SKM-1 treated with dmso at 0.1 percent for 144 hours (cell line): ENCODE measurements at regions not wholly inside any gene's neighbourhood (a gene's known extent, or its start where the extent isn't known, plus 50 kb on each side); places are given as distances from the start of the nearest gene placed in this dataset.

Experiments
- DNase-seq: peaks from one replicate; lab custom pipeline; 2025; ENCODE audit not compliant: unreplicated experiment; lab: John Stamatoyannopoulos, UW

DNA sequence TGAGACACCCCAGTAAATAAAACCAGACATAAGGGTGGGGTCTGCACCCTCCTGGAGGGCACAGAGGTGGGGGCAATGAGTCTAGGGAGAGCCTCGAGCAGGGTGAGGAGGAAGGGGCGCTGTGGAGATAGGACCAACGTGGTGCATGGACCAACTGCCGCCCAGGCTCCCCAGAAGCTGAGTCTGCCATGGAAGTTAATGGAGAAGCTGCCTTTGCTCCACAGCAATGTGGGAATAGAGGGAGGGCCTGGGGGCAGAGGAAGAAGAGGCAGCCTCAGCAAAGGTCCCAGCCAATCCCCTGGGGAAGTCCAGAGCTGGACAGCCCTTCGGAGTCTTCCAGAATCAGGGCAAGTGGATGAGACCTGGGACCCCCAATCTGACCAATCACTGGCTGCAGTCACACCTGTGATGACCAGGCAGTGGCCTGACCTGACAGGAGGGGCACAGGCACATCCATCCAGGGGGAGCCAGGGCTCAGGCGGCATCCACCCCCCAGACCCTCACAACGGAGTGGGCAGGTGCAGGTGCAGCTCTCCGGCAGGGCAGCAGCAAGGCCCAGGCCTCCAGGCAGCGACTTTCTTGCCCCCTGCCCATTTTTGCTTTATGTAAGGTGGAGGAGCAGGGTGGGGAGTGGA is 242.2 kb upstream of the PPP2R2D start:
- no peak for DNase-seq

DNA sequence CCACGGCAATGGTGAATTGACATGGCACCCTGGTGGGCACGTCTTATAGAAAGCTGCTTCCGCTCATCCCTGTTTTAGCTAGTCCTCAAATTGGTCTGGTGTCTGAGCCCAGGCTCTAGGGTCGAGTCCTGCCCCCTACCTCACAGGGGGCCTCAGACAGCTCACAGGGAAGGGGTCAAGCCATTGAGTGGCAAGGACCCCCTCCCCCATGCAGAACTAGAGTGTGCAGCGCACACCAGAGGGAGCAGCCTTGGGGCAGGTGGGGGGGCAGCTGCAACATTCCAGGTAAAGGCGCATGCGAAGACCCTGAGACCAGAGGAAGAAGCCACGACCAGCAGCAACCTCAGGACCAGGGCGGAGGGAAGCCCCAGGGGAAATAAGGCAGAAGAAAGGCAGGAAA is 240.4 kb upstream of the PPP2R2D start:
- no peak for DNase-seq

DNA sequence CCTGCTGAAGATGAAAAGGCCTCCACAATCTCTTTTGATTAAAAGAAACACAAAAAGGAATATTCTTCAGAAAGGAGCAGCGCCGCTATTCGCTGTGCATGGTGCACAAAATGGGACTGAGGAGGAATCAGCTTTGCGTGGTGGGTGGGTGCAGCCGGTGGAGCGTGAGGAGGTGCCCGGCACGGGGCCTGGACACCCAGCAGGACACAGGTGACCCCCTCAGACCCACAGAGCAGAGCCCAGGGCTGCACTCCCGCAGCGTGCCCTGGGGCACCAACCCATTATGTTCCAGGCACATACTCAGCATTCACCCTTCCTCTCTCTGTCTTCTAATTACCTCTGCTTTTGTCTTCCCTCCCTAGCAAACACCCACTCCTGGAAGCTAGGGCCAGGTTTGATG is 238.0 kb upstream of the PPP2R2D start:
- DNase-seq: no peak

DNA sequence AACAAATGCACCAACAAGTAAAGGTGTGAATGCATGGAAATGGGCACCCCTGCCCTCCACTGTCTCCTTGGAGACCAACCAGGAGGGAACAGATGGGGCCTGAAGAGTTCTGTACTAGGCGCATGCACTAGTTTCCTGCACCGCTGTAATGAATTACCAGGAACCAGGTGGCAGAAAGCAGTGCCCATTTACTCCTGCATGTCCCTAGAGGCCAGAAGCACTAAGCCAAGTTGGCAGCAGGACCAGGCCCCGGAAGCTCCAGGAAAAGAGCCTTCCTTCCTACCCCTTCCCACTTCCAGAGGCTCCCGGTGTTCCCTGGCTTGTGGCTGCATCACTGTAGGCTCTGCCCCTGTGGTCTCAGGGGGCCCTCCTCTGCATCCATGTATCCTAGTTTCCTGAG is 237.5 kb upstream of the PPP2R2D start:
- no peak for DNase-seq

DNA sequence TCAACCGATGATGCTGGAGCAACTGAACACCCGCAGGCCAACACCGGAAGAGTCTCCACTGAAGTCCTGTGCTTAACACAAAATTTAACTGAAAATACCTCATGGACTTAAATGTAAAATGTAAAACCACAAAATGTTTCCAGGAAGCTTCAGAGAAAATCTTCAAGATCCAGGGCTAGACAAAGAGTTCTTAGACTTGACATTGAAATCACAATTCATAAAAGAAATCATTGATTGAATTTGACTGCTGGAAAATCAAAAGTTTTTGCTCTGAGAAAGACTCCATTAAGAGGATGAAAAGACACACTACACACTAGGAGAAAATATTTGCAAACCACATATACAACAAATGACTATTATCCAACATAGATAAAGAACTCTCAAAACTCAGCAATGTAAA is 234.7 kb upstream of the PPP2R2D start:
- DNase-seq: no peak

DNA sequence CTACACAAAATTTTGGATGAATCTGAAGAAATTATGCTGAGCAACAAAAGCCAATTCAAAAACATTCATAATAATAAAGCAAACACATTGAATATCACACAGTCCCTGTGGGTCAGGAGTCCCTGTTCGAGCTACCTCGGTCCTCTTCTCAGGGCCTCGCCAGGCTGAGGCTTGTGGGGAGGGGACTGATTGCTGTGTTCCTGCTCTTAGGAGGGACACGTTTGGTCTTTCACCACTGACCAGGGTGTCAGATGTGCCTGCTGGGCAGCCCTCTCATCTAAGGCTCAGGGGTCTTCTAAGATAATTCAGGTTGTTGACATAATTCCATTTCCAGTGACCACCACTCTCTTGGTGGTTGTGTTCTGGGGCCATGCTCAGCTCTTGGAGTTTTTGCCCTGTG is 233.8 kb upstream of the PPP2R2D start:
- DNase-seq: no peak

DNA sequence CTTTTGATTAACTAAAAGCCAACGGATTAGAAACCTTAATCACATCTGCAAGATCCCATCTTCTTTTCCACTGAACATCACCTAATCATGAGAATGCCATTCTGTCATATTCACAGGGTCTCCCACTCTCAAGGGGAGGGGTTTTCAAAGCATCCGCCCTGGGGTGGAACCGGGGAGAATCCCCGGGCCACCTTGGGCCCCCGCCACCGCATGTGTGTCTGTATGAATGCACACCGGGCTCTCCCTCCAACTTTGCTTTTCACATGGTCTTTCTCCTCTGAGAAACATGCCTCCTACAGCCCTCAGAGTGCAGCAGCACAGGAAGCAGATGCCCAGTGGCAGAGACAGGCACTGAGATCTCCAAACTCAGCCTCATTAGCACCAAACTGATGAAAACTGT is 233.2 kb upstream of the PPP2R2D start:
- no peak for DNase-seq

DNA sequence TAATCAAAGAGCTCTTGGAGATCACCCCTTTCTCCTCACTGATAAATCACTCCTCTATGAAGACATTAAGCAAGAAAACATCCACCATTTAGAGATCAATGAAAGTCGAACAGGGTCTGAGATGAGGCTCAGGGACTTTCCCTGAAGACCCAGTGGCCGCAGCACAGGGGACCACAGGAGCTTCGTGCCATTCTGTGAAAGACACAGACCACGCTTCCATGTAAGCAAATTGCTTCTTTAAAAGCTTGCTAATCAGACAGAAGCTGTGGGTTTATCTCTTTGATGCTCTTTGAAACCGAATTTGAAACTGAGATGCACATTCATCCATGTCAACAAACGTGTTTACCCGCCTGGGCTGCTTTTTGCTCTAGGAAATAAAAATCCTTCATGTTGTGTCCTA is 231.9 kb upstream of the PPP2R2D start:
- DNase-seq: no peak

DNA sequence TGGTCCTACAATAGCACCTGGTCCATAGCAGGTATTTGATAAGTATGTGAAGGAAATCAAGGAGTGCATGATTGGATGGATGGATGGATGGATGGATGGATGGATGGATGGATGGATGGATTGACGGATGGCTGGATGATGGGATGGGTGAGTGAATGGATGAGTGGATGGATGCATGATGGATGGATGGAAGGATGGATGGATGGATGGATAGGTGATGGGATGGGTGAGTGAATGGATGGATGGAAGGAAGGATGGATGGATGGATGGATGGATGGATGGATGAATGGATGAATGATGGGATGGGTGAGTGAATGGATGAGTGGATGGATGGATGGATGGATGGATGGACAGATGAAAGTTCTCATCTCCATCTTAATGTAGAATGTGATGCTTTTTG is 231.0 kb upstream of the PPP2R2D start:
- DNase-seq: no peak

DNA sequence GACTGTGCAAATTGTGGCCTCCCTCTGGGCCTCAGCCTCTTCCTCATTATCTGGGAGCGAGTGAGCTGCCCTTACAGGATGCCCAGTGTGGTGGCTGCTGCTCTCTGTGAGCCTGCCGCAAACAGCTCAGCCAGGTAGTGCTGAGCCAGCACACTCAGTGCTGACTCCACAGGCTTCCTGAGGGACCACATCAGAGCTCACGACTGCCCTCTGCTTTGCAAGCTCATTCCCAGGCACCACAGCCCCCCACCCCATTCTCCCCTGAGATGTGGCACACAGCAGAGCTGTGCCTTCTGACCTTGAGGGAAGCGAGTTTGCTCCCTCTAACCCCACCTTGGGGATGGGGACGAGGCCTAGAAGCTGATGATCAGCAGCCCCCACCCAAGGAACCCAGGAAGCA is 230.5 kb upstream of the PPP2R2D start:
- DNase-seq: no peak

DNA sequence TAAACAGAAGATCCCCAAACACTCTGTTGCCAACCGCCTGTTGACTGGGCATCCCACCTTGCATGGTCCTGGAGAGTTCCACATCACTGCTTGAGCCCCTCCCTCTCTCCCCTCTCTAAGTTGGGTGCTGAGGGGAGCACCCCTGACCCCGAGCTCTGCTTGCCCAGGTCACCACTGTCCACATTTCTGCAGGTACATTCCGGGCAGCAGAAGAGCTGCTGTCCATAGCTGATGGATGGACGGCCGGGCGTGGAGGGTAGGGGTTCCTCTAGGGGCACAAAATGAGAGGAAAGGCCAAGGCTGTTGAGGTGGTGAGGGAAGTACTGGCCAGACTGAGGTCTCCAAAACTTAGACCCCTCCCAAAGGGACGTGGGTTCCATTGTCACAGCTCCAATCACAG is 227.4 kb upstream of the PPP2R2D start:
- no peak for DNase-seq

DNA sequence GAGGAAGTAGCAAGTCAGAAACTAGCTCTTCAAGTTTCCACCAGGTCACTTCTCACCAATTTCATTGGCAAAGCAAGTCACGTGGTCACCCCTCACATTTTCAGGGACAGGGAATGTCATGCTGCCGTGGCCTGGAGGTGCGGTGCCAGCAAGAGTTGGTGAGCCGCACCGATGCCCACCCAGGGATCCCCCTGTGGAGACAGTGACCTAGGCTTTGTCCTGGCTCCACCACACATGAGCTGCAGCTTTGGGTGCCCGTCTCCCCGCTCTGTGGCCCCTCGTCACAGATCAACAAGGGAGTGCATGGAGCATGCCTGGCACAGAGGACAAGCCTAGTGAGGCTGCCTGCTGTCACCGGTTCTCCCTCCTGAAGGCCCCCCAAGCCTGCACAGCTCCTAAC is 226.7 kb upstream of the PPP2R2D start:
- DNase-seq: no peak

DNA sequence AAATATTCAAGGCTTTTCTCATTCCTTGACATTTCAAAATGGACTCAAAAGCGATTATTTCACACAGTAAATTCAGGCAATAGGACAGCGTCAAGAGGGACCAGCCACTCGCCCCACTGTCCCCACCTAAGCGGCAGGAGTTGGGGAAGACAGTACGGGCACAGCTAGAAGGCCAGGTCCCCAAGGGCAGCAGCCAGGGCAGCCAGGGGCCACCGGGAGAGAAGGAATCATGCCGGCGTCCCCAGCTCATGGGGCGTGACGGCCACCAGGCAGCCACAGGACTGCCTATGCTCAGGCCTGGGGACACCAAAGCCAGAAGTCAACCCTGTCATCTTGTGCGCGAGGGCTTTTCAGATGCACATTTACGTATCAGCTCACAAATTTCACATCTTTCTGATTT is 225.7 kb upstream of the PPP2R2D start:
- no peak for DNase-seq

DNA sequence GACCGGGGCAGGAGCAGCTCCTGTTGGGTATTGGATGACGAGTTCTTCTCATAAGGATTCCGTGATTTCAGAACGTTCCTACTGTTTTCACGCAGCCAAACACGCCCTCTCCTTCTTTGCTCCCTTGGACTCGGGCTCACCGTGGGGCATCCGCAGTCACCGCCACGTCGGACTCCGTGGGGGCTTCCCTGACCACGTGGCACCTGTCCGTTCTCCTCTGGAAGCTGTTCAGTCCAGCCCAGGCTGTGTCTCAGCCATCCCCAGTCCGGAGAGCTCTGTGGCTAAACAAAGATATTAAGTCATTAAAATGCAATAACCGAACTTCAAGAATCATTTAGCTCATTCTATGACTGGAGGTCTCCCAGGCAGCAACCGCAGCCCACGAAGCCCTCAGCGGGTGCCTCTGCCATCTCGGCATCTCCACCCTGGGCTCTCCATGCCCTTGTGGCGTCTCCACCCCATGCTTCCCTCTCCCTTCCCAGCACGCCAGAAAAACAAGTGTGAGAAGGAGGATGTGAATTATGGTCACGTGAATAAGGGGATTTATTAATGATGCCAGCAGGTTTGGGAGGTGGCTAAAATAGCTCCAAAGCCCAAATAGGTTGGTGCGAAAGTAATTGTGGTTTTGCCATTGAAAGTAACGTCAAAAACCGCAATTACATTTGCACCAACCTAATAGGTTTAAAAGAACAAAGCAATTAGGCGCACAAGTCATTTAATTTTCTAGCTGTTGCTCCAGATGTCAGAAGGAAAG is 224.6 kb upstream of the PPP2R2D start:
- no peak for DNase-seq

DNA sequence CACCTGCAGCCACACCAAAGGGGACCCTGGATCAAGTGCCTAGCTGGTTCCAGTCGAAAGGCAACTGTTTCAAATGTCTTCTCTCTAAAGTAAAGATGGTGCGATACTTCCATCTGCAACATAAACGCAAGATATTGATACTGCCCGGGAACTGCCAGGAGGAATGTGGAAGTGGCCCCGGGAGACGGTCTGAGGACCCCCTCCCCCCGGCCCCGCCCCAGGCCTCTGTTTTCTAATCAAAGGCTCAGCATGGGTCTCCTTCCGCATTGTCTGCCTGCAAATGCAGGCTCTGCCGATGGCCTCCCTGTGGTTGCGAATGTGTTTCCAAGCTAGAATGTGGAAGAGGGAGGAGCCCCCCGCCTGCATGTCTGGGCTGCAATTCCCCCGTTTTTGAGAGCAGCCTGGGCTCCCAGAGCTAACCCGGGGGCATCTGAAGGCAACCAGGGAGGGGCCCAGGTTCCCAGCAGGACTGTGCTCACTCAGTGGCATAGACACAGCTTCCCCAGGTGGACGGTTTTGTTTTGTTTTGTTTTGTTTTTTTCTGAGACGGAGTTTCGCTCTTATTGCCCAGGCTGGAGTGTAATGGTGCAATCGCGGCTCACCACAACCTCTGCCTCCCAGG is 223.9 kb upstream of the PPP2R2D start:
- DNase-seq: no peak

DNA sequence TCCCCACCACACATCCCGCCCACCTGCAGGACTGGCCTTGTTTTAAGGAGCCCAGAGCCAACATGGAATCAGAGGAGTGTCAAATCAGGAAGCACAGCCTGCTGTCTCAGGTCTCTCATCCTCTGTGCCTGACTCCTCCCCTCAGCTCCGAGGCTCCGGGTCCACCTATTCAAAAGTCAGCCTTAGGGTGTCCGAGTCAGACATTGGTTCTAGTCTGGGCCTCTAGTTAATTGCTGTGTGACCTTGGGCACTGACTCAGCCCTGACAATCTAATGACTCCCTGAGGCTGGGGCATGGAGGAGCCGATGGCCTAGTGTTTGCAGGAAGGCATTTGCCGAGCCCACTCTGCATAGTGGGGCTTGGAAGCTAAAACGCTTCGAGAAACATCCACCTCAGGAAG is 223.1 kb upstream of the PPP2R2D start:
- no peak for DNase-seq

DNA sequence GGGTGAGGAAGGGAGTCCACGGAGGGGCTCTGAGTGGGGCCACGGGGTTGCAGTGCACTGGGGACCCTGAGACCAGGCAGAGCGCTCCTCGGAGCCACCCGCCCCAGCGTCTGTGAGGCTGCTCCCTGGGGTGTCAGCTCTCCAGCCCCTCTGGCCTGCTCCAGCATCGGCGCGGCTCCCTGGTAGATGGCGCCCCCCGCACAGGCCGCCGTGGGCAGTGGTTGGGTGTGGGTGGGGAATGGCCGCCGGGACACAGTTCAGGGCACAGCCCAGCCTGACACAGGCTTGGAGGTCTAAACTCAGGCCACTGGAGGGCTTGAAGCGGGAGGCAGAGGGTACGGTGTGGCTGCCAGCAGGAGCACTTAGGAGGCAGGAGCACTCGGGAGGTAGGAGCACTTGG is 222.6 kb upstream of the PPP2R2D start:
- DNase-seq: no peak

DNA sequence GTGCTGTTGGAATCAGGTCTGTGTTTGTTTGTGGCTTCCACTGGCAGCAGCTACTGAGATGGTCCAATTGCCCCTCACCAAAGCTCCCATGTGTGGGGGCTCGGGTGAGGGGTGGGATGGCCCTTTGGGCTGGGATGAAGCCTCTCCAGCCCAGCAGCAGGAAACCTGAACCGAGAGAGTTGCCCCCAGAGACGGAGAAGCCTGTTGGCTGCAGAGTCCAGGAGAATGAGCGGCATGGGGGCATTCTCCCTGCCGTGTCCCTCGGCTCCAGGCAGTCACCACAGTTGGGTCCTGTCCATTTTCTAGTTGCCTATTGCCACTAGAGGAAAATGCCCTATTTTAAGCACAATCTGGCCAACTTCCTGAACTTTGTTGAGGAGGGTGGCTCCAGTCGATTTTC is 222.2 kb upstream of the PPP2R2D start:
- DNase-seq: no peak

DNA sequence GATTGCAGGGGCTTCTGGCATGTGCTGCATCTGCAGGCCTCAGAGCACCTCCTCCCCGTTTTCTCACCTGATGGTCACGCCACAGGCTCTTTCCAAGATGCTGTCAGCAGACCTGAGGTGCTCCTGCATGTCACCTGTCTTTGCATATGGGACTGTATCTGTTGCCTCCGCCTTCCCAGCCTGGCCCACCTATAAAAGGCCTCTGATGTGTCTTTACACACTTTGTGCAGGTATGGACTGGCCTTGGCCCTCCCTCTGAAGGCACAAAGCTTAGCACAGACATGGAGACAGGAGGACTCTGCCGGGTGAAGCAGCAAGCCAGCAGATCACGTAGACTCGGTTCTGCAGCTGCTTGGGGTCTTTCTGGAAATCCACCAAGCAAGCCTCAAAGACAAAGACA is 220.9 kb upstream of the PPP2R2D start:
- no peak for DNase-seq

DNA sequence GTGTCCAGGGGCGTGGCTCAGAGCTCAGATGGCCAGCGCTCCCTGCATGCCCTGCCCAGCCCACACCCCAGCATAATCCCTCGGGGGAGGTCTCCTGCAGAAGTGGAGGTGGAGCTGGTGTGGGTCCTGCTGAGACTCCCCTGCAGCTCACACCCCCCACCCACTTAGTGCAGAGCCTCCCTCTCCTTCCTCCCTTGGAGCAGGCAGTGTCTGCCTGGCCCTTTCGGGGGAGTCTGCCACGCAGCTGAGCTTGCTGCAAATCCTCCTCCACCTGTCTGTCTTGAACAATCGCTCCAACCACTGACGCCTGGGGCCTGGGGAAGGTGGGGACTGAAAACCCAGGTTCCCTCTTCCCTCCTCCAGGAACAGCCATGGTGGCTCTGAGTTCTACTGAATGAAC is 219.7 kb upstream of the PPP2R2D start:
- no peak for DNase-seq

DNA sequence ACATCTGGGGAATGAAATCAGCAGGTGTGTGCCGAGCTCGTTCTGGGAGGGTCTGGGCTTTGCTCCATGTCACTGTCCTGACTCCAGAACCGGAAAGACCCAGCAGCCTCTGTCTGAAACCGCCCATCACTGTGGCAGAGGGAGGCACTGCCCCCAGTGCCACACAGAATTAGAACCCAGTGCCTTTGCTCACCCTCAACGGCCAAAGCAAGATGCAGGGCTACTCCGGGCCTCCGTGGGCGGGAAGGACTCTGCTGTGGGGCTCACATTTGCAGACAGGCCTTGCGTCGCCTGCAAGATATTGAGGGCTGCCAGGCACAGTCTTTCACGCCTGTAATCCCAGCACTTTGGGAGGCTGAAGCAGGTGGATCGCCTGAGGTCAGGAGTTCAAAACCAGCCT is 219.2 kb upstream of the PPP2R2D start:
- DNase-seq: no peak

DNA sequence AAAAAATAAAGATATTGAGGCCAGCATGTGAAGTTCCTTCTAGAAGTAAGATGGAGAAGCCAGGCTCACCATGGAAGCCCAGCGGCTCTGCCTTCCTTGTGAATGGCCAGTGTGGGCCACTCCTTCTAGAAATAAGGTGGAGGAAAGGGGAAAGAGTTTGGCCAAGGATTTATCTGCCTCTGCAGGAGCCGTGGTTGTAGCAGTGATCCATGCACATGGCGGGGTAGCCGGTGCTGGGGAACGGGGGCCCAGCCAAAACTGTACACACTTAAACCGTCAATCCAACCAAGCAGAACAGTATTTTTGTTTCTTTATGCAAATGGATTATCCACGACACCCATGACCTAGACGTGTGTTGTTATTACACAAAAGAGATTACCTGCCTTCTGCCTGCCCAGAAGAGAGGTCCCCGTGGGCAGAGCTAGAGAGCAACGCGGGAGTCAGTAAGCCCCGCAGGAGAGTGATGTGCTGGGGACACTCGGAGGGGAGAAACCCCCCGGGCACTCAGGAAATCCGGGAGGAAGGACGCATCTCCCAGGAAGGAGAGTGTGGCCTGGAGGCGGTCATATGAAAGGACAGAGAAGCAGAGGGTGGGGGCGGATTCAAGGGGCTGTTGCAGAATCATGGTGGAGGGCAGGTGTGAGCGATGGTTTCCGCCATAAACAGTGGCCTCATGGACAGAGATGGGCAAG is 218.4 kb upstream of the PPP2R2D start:
- no peak for DNase-seq
